Choroid plexus epithelial cell (primary cell): ENCODE measurements at regions not wholly inside any gene's neighbourhood (a gene's known extent, or its start where the extent isn't known, plus 50 kb on each side); places are given as distances from the start of the nearest gene placed in this dataset.

Experiments
- DNase-seq: peaks from one replicate; pipeline ENCODE4 v3.0.0-alpha.2; 2010; ENCODE audit warnings: low read depth
- H3K4me3 ChIP-seq: 2 replicates; pipeline ENCODE4 v1.5.1; 2011; ENCODE audit warnings: low read depth, mild to moderate bottlenecking, control low read depth, low read length, moderate library complexity
- CTCF ChIP-seq: conservative IDR thresholded peaks from 2 replicates; pipeline ENCODE4 v1.5.1; 2011; ENCODE audit warnings: low read depth, mild to moderate bottlenecking, control low read depth, inconsistent platforms, low read length, moderate library complexity

- TF ChIP-seq CTCF = no peak
- H3K4me3 ChIP-seq = no peak overlapping the region
- no peak for DNase-seq
These were observed 159.1 kb upstream of the CSF3R start for GRCh38 chr1:36641776-36642175.

GRCh38 chr1:36639461-36639860, 156.7 kb upstream of the CSF3R start:
- DNase-seq = no peak
- no peak for TF ChIP-seq CTCF
- H3K4me3 ChIP-seq = no peak overlapping the region

GRCh38 chr1:36638268-36638667, 155.6 kb upstream of the CSF3R start:
- peak; percentile 26 for DNase-seq
- H3K4me3 ChIP-seq = no peak overlapping the region
- TF ChIP-seq CTCF = no peak

GRCh38 chr1:36636206-36636605, 153.5 kb upstream of the CSF3R start:
- TF ChIP-seq CTCF = no peak
- DNase-seq = no peak
- no peak overlapping the region for H3K4me3 ChIP-seq

- no peak for TF ChIP-seq CTCF
- DNase-seq = no peak
- no peak overlapping the region for H3K4me3 ChIP-seq
These were observed 152.6 kb upstream of the CSF3R start for GRCh38 chr1:36635284-36635683.

GRCh38 chr1:36628804-36629203, 146.1 kb upstream of the CSF3R start:
- no peak for TF ChIP-seq CTCF
- H3K4me3 ChIP-seq = no peak overlapping the region
- no peak for DNase-seq

- no peak overlapping the region for H3K4me3 ChIP-seq
- no peak for TF ChIP-seq CTCF
- DNase-seq = no peak
These were observed 143.7 kb upstream of the CSF3R start for GRCh38 chr1:36626435-36626834.
